ENCODE measurements at regions not wholly inside any gene's neighbourhood (a gene's known extent, or its start where the extent isn't known, plus 50 kb on each side); places are given as distances from the start of the nearest gene placed in this dataset.

- no peak for TF ChIP-seq CTCF (IDR thresholded peaks at IDR 0.05)
- DNase-seq (ENCODE audit: low spot score) (no peak), ATAC-seq (ENCODE audit: low FRiP score) (no peak)
Measured at GRCh38 chr7:153413540-153414287, 638.5 kb upstream of the DPP6 start.

DNA sequence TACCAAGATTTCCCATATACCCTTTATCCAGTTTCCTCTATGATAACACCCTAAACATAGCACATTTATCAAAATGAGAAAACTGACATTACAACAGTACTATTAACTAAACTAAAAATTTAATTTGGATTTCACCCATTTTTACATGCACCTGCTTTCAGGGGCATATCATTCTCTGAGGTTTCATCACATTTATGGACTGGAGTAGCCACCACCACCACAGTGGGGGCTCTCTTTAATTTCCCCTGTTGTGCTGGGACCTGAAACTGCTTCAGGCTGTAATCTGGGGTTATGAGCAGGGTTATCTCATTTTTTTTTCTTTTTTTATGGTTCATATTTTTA, 637.9 kb upstream of the DPP6 start:
- TF ChIP-seq CTCF (IDR thresholded peaks at IDR 0.05): no peak
- ATAC-seq (ENCODE audit: low FRiP score): no peak
- DNase-seq (ENCODE audit: low spot score): no peak

DNA sequence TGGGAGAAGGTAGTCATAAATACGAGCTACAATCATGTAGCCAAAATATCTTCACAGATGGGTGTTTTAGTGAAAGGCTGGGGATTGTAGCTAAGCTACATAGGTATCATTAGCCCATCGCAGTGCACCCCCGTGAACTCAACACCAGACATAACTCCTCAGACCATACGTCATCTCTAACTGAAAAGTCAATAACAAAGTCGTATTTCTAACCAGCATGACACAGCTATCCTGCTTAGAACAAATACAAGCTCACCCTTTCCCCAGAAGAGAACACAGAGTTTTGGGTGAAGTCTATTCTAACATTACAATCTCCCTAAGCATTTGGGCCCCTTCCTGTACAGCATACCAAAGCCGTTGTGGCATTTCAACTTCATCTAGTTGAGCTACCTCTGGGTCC, 636.6 kb upstream of the DPP6 start:
- no peak for TF ChIP-seq CTCF (IDR thresholded peaks at IDR 0.05)
- DNase-seq (ENCODE audit: low spot score): no peak
- no peak for ATAC-seq (ENCODE audit: low FRiP score)

- ATAC-seq (ENCODE audit: low FRiP score) (no peak), DNase-seq (ENCODE audit: low spot score) (no peak)
- no peak for TF ChIP-seq CTCF (IDR thresholded peaks at IDR 0.05)
Measured at GRCh38 chr7:153422291-153423209, 629.6 kb upstream of the DPP6 start.

DNA sequence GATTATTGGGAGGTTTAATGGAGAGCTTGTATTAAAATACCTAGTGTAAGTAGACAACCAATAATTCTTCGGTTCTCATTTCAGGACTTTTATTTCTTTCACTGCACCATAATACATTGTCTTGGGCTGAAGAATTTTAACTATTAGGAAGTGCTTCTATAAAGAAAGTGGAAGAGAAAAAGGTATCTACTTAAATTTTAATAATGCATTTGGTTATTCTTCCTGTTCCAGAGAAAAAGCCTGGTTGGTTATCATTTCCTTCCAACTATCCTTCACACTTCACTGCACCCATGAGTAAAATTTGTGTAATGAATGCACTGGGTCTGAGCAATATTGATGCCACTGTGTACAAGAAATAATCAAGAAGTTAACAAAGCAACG, 629.0 kb upstream of the DPP6 start:
- no peak for ATAC-seq (ENCODE audit: low FRiP score)
- no peak for DNase-seq (ENCODE audit: low spot score)
- TF ChIP-seq CTCF (IDR thresholded peaks at IDR 0.05): no peak

- DNase-seq (ENCODE audit: low spot score) (no peak), ATAC-seq (ENCODE audit: low FRiP score) (no peak)
- no peak for TF ChIP-seq CTCF (IDR thresholded peaks at IDR 0.05)
Measured at GRCh38 chr7:153430931-153431330, 621.3 kb upstream of the DPP6 start.

All from omental fat pad (tissue), 3 donors.